Right renal cortex interstitium (tissue), 3 donors: ENCODE measurements at regions not wholly inside any gene's neighbourhood (a gene's known extent, or its start where the extent isn't known, plus 50 kb on each side); places are given as distances from the start of the nearest gene placed in this dataset.

Experiments used
- DNase-seq, 3 donors: peaks; one replicate each; pipeline ENCODE4 v3.0.0-alpha.2; 2013; ENCODE audit warnings: low read depth in 3 of 3, low spot score in 2 of 3

DNA sequence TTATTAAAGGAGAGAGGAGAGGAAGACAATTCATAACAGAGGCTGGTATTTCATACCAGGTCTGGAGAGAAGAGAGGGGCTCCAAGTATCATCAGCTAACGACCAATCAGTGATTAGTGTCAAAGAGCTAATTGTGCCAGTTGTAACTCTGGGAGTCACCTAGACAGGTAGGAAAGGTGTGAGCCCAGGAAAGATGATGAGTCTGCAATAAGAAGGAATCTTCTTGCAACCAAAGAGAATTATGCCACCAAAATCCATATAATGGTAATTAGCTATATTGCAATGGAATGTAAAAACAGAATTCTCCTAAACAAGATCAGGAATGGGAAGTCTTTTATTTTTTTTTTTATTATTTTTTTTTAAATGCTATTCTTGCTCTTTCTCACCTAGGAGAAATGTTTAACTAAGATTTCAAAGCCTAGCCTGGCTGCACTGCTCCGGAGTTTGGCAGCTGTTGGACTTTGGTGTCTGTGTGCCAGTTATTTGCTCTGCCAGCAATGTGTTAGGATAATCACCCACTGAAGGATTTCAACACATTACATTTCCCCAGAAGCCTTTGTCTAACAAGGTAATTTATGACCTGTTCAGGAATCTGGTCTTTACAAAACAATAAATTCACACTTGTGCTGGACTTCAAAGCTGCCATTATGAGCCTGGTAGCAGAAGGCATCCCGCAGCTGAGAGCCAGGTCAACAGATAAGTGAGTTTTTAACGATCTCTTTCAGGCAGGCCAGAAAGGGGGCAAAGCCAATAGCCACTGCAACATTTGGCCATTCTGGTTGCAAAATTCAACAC lies 89.4 kb downstream of the FOXB1 start:
- DNase-seq = no peak

DNA sequence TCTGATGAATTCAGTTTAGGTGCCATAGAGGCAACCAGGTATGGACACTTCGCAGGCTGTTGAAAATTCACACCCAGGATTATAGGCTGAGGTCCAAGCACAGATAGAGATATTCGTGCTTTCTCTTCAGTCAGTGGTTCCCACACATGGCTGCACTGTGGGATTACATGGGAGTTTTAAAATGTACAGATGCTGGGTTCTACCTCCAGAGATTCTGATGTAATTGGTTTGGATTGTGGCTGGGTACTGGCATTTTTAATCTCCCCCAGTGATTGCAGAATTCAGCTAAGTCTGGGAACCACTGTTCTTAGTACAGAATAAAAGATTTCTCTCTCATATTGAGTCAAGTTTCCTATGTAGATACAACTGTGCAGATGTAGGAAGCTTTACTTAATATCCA lies 91.6 kb downstream of the FOXB1 start:
- DNase-seq = no peak

DNA sequence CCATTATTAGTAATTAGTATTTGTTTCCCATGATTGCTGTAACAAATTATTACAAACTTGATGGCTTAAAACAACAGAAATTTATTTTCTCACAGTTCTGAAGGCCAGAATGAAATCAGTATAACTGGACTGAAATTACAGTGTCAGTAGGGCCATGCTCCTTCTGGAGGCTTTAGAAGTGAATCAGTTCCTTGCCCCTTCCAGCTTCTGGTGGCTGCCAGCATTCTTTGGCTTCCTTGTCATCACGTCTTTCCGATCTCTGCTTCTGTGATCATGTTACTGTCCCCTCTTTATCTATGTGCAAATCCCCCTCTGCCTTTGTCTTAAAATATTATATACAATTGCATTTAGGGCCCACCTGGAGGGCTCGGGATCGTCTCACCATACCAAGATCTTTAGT lies 92.0 kb downstream of the FOXB1 start:
- DNase-seq = no peak

DNA sequence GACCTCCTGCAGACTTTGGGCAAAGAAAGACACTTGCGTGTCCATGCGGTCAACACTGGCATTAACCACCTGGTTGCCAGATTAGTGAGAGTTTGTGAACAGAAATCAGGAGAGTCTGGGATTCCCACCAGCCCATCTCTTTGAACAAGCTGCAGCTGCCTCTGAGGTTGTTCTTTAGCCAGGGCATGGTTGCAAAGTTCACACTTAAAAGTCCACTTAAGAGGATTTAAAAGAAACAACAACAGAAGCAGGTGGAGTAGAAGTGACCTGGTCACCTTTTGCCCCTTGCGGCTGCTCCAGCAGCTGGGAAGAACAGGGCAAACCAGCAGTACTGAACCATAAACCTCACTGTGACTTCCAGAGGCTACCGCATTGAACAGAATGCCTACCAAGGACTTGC lies 97.3 kb downstream of the FOXB1 start:
- no peak for DNase-seq

DNA sequence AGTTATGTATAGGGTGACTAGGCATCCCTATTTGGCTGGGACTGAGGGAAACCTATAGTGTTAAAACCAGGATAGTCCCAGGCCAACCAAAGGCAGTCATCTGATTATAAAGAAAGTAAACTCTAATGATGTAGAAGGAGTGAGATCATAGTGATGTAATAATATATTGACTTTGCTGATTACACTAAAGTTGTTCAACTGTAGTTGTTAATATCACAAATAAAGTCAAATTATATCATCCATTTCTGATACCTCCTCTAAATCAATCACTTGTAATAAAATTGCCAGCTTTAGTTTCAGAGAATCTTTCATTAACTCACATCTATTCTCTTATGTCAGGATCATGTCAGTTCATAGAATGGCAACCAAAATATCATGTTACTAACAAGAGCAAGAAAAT lies 98.6 kb downstream of the FOXB1 start:
- no peak for DNase-seq

DNA sequence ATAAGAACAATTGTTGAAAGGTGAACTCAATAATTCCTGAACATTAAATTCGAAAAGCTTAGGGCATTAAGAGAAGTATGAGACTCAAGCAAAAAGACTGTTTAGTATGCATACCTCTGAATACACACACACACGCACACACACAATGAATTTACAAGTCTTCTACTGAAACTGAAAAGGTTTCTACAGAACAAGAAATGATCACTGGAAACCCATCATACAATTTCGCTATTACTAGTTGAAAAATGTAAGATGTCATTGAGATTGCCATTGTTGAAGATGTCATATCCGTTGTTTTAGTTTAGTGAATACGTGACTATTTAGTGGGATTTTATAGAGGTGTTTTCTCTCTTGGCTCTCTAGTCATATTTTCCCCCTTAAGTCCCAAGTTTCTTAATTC lies 106.8 kb downstream of the FOXB1 start:
- no peak for DNase-seq

DNA sequence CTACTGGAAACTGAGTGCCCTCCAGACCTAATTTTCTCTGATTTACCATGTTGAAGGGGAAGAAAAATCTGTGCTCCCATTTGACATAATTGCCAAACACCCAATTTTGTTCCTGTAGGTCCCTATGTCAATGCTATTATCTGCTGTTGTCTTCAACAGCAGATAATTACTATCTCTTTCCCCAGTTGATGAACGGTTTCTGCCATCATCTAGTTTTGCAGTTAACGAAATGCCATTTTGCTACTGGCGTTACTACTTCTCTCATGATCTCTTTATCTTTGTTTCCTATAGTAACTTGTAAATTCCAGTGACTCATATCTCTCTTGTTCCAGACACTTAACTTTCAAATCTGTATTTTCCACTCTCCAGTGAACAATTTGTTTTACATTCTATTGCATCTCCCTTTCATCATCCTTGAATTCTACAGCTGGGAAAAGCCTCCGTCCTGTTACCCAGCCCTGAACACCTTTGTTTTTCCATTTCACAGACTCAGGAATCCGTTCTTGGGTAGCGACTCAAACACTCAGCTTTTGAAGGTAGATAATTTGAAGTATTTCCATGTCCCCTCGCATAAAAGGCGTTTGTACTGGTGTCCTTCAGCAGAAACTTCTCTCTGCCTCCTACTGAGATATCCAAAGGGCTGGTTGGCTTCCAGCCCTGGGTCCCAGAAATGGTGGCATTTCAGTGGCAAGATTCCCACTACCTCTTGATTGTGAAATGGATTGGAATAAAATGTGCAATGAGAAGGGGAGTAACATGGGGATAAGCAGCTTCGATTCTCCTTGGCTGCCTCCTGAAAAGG lies 111.7 kb downstream of the FOXB1 start:
- DNase-seq = no peak

DNA sequence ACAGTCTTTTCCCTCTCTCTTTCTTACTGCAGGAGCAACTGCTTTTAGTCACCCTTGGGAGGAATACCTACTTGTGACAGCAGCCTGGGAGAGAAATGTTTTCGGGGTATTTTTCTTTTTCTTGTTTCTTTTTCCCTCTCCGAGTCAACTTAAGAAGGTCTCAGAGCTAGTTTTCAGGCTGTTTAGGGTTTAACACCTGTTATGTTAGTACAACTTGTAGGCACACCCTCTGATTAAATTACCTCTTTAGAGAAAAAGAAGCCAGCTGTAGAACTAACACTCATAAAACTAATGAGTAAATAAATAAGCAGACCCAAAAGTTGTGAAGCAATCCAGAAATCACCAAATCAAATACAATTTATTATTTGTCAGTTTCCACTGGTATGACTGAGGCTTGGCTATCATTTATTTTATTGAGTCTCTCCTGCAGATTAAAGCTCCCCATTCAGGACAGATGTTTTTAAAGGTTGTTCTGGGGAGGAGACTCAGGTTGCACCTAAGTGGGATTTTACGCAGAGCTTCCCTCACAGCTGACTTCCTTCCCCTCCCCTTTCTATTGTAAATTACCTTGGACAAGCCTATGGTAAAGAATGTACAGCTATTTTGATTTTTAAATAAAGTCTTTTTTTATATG lies 112.5 kb downstream of the FOXB1 start:
- no peak for DNase-seq

DNA sequence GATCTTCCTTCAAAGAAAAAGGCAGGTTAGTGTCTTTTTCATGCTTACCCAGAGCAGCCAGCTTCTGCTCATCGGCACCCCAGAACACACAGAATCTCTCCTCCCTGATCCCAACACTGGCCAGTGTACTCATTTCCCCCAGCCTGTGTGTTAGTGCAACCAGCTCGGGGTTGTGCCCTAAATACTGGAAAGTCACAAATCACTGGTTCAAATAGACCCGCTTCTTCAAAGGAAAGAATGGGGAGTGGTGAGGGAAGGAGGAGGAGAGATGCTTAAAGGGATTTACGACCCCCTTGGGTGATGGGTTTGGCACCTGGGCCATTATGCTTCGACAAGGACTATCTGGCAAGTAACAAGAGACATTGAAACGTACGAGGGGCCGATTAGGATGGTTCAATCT lies 114.0 kb downstream of the FOXB1 start:
- no peak for DNase-seq

DNA sequence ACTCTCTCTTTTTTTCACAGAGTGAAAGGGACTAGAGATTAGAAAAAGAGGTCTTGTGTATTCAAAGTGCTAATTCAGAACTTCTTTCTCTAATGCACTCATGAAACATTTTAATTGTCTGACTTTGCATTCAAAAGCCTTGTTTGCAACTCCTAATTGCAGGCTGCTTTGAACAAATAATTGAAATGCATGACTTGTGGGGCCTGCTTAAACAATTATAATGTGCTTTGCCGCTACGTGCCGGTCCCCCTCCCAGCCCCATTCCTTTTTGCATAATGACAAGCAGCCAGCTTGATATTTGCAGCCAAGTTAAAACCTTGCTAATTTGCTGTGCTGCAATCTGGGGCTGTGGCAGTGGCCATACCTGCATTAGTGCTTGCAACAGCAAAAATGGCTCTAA lies 114.5 kb downstream of the FOXB1 start:
- DNase-seq = no peak

DNA sequence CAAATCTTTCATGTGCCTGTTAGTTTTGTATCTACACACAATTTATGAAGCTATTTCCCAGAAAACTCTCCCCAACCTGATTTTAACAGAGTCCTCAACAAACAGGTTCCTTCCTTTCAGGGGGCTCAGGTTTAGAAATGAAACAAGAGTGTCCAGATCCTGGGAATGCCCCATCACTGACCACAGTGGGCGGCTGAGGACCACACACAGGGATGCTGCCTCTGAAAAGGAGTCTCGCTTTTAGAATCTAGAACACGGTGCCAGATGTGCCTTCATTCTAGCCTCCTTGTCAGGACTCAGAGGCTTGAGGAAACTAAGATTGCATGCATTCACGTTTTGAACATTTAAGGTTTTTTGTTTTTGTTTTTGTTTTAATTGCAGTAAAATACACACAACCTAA lies 115.0 kb downstream of the FOXB1 start:
- no peak for DNase-seq

DNA sequence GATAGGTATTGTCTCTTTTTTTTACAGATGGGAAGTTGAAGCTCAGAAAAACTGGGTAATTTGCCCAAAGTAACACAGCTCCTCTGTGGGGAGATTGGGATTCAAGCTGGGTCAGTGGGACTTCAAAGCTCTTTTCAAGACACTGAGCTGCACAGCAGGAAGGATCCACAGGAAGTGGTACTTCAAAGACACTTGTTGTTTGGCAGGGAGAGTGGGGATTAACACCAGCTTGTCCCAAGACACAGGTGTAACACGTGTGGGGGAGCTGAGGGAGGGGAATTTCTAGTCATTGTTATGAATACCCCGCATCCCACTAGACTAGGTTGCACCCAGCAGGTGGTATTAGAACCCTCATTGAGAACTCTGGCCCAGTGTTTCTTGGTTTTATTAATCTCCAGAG lies 116.0 kb downstream of the FOXB1 start:
- DNase-seq = no peak

DNA sequence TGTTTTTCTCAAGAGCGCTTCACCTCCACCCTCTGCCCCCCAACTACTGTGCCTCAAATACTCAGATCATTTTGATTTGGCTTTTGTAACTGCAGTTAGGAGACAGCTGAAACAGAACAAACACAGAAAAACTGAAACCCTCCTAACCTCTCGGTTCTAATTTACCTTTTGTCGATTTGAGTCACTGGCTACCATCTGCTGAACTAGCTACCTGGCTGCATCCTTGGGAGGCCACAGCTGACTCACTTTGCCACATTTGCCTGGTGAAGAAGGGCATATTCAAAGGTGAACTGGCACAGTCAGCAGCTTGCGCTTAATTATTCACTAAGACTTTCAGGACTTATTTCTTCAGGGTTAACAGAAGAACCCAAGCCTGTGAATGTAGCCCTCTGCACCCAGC lies 117.7 kb downstream of the FOXB1 start:
- DNase-seq = no peak

DNA sequence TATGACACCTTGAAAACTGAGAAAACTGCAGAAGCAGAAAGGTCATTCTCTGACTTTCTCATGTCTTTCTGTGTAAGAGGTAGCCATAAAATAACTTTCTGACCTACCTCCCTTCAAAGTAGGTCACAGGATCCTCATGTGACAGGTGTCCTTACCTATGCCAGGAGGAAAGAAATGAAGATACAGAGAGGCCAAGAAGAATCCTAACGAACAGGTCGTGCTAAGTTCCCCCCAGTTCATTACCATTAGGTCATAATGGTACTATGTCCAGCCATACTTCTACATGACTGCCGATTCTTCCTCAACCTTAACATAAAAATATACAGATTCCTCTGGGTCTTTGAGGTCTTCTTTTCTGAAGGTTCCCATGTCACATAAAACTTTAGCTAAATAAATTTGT lies 118.6 kb downstream of the FOXB1 start:
- DNase-seq = no peak

DNA sequence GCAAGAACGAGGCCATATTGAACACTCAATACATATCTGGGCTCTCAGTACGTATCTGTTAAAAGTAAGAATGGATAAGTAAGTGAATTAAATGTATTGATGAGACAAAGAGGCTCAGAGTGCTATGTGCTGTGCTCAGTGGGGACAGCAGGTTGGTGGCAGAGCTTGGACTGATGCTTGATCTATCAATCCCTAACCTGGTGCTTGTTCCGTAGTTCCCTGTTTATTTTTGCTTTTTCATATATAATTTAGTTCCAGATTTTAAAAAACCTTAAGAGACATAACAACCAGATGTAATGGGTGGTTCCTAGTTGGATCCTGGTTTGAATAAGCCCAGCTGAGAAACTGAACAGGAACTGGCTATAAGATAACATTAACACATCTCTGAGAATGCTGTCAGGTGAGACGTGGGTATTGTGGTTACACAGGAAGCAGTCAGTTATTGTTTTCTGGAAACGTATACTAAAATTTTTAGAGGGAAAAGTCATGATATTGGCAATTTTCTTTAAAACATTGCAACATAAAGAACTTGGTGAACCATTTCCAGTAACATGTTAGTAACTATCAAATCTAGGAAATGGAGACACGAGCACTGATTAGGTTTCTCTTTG lies 120.5 kb downstream of the FOXB1 start:
- no peak for DNase-seq

DNA sequence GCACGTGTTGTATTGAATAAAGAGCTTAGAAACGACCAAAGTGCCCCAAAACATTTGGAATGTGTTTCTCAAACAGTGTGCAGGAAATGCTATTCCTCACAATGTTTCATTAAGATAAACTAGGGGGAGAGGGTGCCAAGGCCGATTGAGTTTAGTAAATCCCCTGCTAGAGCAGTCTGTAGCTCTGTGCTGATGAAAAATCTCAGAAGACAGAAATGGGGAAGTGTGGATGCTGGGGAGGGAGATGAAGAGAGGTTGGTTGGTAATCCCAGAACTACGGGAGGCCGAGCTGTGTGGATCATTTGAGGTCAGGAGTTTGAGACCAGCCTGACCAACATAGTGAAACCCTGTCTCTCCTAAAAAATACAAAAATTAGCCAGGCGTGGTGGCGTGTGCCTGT lies 121.2 kb downstream of the FOXB1 start:
- DNase-seq = no peak

DNA sequence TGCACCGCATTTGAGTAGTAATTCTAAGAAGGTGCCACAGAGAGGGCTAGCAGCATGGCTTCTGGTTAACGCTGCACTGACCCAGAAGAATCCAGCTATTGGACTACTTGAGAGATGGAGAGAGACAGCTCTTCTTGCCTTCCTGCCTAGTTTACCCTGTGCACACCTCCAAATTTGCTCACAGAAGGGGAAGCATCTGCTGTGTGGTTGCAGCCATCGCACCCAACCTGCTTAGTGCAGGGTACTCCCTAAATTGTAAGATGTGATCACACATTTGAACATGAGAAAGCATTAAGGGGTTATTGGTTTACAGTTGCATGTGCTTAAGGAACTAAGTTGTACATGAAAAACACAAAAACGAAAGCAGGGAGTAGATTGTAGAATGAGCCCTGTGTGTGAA lies 122.1 kb downstream of the FOXB1 start:
- no peak for DNase-seq

DNA sequence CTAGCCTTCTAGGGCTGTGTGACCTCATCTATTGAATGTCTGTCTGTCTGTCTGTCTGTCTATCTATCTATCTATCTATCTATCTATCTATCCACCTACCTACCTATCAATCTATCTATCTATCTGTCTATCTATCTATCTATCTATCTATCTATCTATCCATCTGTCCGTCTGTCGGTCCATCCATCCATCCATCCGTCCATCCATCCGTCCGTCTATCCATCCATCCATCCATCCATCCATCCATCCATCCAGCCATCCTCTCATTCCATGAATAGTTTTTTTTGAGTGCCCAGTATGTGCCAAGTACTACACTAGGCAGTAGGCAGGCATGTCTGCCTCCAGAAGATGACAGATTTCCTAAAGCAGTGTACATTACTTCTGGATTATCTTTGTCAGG lies 122.5 kb downstream of the FOXB1 start:
- DNase-seq = no peak

DNA sequence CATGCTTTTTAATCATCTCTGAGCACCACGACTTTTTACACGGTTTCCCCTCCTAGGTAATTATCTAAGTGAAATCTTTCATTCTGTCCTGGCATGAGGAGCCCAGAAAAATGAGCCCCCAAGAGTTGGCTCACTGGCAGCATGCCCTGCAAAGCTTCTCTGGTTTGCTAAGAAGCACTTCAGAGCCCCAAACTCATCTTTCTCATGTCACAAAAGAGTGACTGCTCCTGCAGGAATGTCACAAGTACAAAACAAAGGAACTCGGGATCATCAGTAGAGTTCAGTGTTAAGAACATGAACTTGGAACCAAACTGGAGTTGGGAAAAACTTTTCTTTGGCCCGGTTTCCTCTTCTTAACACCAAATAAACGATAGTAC lies 123.9 kb downstream of the FOXB1 start:
- no peak for DNase-seq

DNA sequence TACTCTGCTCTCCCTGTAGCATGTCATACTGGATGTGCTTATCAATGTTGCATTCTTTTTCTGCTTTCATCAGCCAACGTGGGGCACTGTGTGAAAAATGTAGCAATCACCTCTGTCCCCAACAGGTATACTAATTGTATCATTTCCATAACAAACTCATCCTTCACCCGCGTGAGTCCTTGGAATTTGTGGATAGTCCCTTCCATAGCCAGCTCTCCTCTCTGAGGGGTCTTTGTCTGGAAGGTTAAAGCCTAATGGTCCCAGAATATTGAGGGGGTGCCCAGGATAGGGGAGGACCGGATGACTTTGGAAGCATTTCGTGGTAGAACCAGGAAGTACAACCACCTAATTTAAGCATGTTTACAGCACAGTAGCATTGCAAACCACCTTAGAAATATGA lies 124.6 kb downstream of the FOXB1 start:
- DNase-seq = no peak

DNA sequence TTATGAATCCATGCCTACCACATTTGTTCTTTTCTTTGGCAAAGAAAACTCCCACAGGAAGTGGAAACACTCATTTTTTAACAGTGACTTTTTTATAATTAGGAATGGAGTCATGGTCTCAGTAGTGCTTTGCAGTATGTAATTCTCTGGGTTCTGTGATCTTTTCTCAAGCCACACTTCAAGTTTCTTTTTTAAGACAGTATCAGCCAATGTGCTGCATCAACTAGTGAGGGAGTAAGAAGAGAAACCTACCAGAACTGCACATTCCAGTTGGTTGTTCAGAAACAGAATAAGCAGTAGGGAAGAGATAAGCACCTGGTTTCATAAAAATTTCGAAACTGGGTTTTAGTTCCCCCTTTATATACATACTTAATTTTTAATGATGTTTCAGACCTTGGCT lies 126.3 kb downstream of the FOXB1 start:
- DNase-seq = no peak

DNA sequence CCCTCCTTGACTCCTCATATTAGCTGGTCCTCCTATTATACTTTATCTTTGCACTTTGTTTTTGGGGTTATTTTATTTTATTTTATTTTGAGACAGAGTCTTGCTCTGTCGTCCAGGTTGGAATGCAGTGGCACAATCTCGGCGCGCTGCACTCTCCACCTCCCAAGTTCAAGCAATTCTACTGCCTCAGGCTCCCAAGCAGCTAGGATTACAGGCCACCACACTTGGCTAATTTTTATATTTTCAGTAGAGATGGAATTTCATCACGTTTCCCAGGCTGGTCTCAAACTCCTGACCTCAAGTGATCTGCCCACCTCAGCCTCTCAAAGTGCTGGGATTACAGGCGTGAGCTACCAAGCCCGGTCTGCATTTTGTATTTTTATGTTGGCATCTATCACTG lies 126.7 kb downstream of the FOXB1 start:
- no peak for DNase-seq
